NT2/D1 (cell line): ENCODE measurements at regions not wholly inside any gene's neighbourhood (a gene's known extent, or its start where the extent isn't known, plus 50 kb on each side); places are given as distances from the start of the nearest gene placed in this dataset.

ENCODE experiments used
- YY1 ChIP-seq: IDR thresholded peaks from 2 replicates; pipeline ENCODE4 v1.6.1; 2011; ENCODE audit not compliant: insufficient read length, insufficient read depth
- ZNF274 ChIP-seq: IDR thresholded peaks from 2 replicates; pipeline ENCODE4 v1.6.1; 2011; ENCODE audit warnings: mild to moderate bottlenecking, low read depth, low read length

DNA sequence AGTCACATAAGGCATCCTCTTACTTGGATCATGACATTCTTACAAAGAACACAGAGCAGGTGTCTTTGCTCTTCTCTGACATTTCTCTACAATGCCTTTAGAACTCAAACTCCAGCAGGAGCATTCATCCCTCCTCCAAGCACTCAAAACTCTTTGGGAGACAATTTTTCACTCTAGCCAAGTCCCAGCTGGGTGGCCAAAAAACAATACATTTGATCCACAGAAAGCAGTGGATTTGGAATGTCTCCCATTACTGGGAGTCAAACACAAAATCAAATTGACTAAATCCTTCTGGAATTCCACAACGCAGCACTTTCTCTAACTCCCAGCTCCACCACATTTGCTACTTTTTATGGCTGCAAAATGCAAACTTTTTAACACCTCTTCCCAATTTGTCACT lies 108.6 kb upstream of the VGLL2 start:
- TF ChIP-seq ZNF274 (no peak), YY1 (no peak)
